GM19328 (cell line): ENCODE measurements at regions not wholly inside any gene's neighbourhood (a gene's known extent, or its start where the extent isn't known, plus 50 kb on each side); places are given as distances from the start of the nearest gene placed in this dataset.
"Not testable (repeated sequence)": the region's sequence is repeated elsewhere in the genome, so short reads cannot be mapped to it uniquely, and the experiment has no call there.

ENCODE experiments used
- ATAC-seq: cut with Tn5 transposase; IDR thresholded peaks from one replicate; pipeline ENCODE4 v1.9.1; 2021; ENCODE audit warnings: mild to moderate bottlenecking, moderate library complexity; ENCODE audit not compliant: unreplicated experiment

DNA sequence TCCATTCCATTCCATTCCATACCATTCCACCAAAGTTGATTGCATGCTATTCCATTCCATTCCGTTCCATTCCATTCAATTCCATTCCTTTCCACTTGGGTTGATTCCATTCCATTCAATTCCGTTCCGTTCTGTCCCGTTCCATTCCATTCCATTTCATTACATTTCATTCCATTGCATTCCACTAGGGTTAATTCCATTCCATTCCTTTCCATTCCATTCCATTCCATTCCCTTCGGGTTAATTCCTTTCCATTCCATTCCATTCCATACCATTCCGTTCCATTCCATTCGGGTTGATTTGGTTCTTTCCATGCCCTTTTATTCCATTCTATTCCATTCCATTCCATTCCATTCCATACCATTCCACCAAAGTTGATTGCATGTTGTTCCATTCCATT, 131.9 kb downstream of the CWH43 start:
- ATAC-seq, result not testable (repeated sequence)

DNA sequence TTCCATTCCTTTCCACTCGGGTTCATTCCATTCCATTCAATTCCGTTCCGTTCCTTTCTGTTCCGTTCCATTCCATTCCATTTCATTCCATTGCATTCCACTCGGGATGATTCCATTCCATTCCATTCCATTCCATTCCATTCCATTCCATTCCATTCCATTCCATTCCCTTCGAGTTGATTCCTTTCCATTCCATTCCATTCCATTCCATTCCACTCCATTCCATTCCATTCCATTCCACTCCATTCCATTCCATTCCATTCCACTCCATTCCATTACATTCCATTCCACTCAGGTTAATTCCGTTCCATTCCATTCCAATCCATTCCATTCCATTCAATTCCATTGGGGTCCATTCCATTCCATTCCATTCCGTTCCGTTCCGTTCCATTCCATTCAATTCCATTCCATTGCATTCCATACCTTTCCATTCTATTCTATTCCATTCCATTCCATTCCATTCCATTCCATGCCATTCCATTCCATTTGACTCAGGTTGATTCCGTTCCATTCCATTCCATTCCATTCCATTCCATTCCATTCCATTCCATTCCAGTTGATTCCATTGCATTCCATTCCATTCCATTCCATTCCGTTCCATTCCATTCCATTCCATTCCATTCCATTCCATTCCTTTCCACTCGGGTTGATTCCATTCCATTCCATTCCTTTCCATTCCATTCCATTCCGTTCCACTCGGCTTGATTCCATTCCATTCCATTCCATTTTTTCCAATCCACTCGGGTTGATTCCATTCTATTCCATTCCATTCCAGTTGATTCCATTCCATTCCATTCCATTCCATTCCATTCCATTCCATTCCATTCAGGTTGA, 132.5 kb downstream of the CWH43 start:
- ATAC-seq, result peak; percentile 45

DNA sequence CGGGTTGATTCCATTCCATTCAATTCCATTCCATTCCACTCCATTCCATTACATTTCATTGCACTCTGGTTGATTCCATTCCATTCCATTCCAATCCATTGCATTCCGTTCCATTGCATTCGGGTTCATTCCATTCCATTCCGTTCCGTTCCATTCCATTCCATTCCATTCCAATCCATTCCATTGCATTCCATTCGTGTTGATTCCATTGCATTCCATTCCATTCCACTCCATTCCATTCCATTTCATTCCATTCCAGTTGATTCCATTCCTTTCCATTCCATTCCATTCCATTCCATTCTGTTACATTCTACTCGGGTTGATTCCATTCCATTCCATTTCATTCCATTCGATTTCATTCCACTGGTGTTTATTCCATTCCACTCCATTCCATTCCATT, 133.3 kb downstream of the CWH43 start:
- ATAC-seq, result peak; percentile 0

GRCh38 chr4:49120042-49120779, 134.1 kb downstream of the CWH43 start:
- not testable (repeated sequence) for ATAC-seq

DNA sequence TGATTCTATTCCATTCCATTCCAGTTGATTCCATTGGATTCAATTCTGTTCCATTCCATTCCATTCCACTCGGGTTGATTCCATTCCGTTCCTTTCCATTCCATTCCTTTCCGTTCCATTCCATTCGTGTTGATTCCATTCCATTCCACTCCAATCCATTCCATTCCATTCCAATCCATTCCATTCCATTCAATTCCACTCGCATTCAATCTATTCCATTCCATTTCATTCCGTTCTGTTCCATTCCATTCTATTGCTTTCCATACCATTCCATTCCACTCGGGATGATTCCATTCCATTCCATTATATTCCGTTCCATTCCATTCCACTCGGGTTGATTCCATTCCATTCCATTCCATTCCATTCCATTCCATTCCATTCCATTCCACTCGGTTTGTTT, 134.7 kb downstream of the CWH43 start:
- not testable (repeated sequence) for ATAC-seq

DNA sequence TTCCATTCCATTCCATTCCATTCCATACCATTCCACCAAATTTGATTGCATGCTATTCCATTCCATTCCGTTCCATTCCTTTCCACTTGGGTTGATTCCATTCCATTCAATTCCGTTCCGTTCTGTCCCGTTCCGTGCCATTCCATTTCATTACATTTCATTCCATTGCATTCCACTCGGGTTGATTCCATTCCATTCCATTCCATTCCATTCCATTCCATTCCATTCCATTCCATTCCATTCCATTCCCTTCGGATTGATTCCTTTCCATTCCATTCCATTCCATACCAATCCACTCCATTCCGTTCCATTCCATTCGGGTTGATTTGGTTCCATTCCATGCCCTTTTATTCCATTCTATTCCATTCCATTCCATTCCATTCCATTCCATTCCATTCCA, 140.4 kb downstream of the CWH43 start:
- ATAC-seq, result not testable (repeated sequence)

DNA sequence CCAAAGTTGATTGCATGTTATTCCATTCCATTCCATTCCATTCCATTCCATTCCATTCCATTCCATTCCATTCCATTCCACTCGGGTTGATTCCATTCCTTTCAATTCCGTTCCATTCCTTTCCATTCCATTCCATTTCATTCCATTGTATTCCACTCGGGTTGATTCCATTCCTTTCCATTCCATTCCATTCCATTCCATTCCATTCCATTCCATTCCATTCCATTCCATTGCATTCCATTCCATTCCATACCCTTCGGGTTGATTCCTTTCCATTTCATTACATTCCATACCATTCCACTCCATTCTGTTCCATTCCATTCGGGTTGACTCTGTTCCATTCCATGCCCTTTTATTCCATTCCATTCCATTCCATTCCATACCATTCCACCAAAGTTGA, 140.8 kb downstream of the CWH43 start:
- ATAC-seq, result not testable (repeated sequence)

DNA sequence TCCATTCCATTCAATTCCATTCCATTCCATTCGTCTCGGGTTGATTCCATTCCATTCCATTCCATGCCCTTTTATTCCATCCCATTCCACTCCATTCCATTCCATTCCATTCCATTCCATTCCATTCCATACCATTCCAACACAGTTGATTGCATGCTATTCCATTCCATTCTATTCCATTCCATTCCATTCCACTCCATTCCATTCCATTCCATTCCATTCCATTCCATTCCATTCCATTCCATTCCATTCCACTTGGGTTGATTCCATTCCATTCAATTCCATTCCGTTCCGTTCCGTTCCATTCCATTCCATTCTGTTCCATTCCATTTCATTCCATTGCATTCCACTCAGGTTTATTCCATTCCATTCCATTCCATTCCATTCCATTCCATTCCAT, 143.3 kb downstream of the CWH43 start:
- not testable (repeated sequence) for ATAC-seq

DNA sequence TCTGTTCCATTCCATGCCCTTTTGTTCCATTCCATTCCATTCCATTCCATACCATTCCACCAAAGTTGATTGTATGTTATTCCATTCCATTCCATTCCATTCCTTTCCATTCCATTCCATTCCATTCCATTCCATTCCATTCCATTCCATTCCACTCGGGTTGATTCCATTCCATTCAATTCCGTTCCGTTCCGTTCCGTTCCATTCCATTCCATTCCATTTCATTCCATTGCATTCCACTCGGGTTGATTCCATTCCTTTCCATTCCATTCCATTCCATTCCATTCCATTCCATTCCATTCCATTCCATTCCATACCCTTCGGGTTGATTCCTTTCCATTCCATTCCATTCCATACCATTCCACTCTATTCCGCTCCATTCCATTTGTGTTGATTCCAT, 143.8 kb downstream of the CWH43 start:
- ATAC-seq, result not testable (repeated sequence)

GRCh38 chr4:49130724-49131123, 144.6 kb downstream of the CWH43 start:
- not testable (repeated sequence) for ATAC-seq

DNA sequence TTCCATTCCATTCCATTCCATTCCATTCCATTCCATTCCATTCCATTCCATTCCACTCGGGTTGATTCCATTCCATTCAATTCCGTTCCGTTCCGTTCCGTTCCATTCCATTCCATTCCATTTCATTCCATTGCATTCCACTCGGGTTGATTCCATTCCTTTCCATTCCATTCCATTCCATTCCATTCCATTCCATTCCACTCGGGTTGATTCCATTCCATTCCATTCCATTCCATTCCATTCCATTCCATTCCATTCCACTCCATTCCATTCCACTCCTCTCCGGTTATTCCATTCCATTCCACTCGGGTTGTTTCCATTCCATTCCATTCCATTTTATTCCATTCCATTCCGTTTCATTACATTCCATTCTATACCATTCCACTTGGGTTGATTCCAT, 151.0 kb downstream of the CWH43 start:
- ATAC-seq, result peak; percentile 40

DNA sequence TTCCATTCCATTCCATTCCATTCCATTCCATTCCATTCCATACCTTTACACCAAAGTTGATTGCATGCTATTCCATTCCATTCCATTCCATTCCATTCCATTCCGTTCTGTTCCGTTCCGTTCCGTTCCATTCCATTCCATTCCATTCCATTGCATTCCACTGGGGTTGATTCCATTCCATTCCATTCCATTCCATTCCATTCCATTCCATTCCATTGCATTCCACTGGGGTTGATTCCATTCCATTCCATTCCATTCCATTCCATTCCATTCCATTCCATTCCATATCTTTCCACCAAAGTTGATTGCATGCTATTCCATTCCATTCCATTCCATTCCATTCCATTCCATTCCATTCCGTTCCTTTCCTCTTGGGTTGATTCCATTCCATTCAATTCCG, 151.9 kb downstream of the CWH43 start:
- ATAC-seq, result not testable (repeated sequence)

- not testable (repeated sequence) for ATAC-seq
Measured at GRCh38 chr4:49138818-49139217, 152.7 kb downstream of the CWH43 start.

DNA sequence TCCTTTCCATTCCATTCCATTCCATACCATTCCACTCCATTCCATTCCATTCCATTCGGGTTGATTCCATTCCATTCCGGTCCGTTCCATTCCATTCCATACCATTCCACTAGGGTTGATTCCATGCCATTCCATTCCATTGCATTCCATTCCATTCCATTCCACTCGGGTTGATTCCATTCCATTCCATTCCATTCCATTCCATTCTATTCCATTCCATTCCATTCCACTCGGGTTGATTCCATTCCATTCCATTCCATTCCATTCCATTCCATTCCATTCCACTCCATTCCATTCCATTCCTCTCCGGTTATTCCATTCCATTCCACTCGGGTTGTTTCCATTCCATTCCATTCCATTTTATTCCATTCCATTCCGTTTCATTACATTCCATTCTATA, 153.4 kb downstream of the CWH43 start:
- peak; percentile 50 for ATAC-seq

GRCh38 chr4:49140351-49140750, 154.3 kb downstream of the CWH43 start:
- ATAC-seq, result not testable (repeated sequence)

- ATAC-seq, result not testable (repeated sequence)
Measured at GRCh38 chr4:49141955-49142354, 155.9 kb downstream of the CWH43 start.

- ATAC-seq, result peak; percentile 51
Measured at GRCh38 chr4:49147143-49147542, 161.1 kb downstream of the CWH43 start.

DNA sequence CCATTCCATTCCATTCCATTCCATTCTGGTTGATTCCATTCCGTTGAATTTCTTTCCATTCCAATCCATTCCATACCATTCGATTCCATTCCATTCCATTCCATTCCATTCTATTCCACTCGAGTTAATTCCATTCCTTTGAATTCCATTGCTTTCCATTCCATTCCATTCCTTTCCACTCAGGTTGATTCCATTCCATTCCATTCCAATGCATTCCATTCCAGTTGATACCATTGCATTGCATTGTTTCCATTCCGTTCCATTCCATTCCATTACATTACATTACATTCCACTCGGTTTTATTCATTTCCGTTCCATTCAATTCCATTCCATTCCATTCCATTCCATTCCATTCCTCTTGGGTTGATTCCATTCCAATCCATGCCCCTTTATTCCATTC, 161.5 kb downstream of the CWH43 start:
- ATAC-seq, result not testable (repeated sequence)

DNA sequence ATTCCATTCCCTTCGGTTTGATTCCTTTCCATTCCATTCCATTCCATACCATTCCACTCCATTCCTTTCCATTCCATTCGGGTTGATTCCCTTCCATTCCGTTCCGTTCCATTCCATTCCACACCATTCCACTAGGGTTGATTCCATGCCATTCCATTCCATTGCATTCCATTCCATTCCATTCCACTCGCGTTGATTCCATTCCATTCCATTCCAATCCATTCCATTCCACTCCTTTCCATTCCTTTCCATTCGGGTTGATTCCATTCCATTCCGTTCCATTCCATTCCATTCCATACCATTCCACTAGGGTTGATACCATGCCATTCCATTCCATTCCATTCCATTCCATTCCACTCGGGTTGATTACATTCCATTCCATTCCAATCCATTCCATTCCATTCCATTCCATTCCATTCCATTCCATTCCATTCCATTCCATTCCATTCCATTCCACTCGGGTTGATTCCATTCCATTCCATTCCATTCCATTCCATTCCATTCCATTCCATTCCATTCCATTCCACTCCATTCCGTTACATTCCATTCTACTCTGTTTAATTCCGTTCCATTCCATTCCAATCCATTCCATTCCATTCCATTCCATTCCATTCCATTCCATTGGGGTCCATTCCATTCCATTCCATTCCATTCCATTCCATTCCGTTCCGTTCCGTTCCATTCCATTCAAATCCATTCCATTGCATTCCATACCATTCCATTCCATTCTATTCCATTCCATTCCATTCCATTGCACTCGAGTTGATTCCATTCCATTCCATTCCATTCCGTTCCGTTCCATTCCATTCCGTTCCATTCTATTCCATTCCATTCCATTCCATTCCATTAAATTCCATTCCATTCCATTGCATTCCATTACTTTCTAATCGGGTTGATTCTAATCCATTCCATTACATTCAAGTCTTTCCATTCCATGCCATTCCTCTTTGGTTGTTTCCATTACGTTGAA, 163.2 kb downstream of the CWH43 start:
- peak; percentile 68 for ATAC-seq

DNA sequence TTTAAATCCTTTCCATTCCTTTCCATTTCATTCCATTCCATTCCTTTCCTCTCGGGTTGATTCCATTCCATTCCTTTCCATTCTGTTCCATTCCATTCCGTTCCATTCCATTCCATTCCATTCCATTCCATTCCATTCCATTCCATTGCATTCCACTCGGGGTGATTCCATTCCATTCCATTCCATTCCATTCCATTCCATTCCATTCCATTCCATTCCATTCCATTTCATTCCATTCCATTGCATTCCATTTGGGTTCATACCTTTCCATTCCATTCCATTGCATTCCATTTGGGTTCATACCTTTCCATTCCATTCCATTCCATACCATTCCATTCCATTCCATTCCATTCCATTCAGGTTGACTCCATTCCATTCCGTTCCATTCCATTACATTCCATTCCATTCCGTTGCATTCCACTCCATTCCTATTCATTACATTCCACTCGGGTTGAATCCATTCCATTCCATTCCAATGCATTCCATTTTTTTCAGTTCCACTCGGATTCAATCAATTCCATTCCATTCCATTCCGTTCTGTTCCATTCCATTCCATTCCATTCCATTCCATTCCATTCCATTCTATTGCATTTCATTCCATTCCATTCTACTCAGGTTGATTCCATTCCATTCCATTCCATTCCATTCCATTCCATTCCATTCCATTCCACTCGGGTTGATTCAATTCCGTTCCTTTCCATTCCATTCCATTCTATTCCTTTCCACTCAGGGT, 164.4 kb downstream of the CWH43 start:
- not testable (repeated sequence) for ATAC-seq
